SH-SY5Y (cell line): ENCODE measurements at regions not wholly inside any gene's neighbourhood (a gene's known extent, or its start where the extent isn't known, plus 50 kb on each side); places are given as distances from the start of the nearest gene placed in this dataset.

Experiments
- GATA2 ChIP-seq: IDR thresholded peaks from 2 replicates; pipeline ENCODE4 v1.6.1; 2011; ENCODE audit warnings: mild to moderate bottlenecking, low read depth, low read length
- GATA3 ChIP-seq: IDR thresholded peaks from 2 replicates; pipeline ENCODE4 v1.6.1; 2011; ENCODE audit warnings: low read depth, mild to moderate bottlenecking, low read length, moderate library complexity

- no peak for TF ChIP-seq GATA2
- no peak for TF ChIP-seq GATA3
These were observed 102.3 kb downstream of the LIPG start for GRCh38 chr18:49663899-49664890.
